K562 (cell line): ENCODE measurements at regions not wholly inside any gene's neighbourhood (a gene's known extent, or its start where the extent isn't known, plus 50 kb on each side); places are given as distances from the start of the nearest gene placed in this dataset.

Experiments
- NCOR1 ChIP-seq: fragments of 450-650 bp; IDR thresholded peaks from 2 replicates; pipeline ENCODE4 v1.6.1; 2016; ENCODE audit warnings: mild to moderate bottlenecking, moderate library complexity
- POLR2A ChIP-seq: fragments of 450-650 bp; conservative IDR thresholded peaks from 2 replicates; pipeline ENCODE4 v1.6.1; 2016
- SAP30 ChIP-seq: fragments of 200-600 bp; sonication (generic); IDR thresholded peaks from 2 replicates; pipeline ENCODE4 v1.6.1; 2012; ENCODE audit warnings: borderline replicate concordance, low read depth, mild to moderate bottlenecking, moderate library complexity, low read length, control low read depth, inconsistent platforms; ENCODE audit not compliant: insufficient read depth, poor library complexity, severe bottlenecking
- TF ChIP-seq, protein P1 (sequence below), 2 experiments: IDR thresholded peaks; 2 replicates each; pipeline ENCODE4 v1.6.1; 2012; ENCODE audit warnings: improper control_type of control experiment in 2 of 2, low read depth in 2 of 2, low read length in 2 of 2, borderline replicate concordance in 1 of 2

DNA sequence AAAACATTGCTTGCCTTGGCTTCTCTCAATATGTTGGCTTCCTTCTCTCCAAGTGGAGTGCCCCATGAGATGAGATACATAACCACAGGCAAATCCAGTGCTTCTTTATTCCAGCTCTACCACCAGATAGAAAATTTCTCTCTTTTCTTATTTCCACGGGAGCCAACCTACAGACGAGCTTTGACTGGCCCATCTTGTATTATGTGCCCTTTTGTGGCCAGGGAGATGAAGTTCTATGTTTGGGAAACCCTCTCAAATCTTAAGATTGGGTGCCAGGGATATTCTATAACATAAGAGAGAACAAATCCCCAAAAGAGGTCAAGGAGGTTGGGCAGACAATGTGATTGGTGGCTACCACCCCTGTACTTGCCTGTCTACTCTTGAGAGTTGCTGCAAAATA is 351.8 kb downstream of the ZNF326 start:
- TF ChIP-seq, protein P1, sequence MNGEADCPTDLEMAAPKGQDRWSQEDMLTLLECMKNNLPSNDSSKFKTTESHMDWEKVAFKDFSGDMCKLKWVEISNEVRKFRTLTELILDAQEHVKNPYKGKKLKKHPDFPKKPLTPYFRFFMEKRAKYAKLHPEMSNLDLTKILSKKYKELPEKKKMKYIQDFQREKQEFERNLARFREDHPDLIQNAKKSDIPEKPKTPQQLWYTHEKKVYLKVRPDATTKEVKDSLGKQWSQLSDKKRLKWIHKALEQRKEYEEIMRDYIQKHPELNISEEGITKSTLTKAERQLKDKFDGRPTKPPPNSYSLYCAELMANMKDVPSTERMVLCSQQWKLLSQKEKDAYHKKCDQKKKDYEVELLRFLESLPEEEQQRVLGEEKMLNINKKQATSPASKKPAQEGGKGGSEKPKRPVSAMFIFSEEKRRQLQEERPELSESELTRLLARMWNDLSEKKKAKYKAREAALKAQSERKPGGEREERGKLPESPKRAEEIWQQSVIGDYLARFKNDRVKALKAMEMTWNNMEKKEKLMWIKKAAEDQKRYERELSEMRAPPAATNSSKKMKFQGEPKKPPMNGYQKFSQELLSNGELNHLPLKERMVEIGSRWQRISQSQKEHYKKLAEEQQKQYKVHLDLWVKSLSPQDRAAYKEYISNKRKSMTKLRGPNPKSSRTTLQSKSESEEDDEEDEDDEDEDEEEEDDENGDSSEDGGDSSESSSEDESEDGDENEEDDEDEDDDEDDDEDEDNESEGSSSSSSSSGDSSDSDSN (IDR thresholded peaks at IDR 0.05; ENCODE audit: borderline replicate concordance in 1 of 2, low read depth in 2 of 2, low read length in 2 of 2) = no peak
- TF ChIP-seq SAP30 (no peak), POLR2A (no peak), NCOR1 (no peak)
